GM18511 (cell line): ENCODE measurements at regions not wholly inside any gene's neighbourhood (a gene's known extent, or its start where the extent isn't known, plus 50 kb on each side); places are given as distances from the start of the nearest gene placed in this dataset.
A peak's percentile ranks its signal among the peaks of the same experiment; 100 is the strongest.
"Not testable (repeated sequence)": the region's sequence is repeated elsewhere in the genome, so short reads cannot be mapped to it uniquely, and the experiment has no call there.

Experiments
- ATAC-seq: cut with Tn5 transposase; IDR thresholded peaks from one replicate; pipeline ENCODE4 v1.9.1; 2021; ENCODE audit warnings: mild to moderate bottlenecking, moderate library complexity; ENCODE audit not compliant: unreplicated experiment

- no peak for ATAC-seq
These were observed 239.7 kb downstream of the FGF9 start for GRCh38 chr13:21910546-21910945.

DNA sequence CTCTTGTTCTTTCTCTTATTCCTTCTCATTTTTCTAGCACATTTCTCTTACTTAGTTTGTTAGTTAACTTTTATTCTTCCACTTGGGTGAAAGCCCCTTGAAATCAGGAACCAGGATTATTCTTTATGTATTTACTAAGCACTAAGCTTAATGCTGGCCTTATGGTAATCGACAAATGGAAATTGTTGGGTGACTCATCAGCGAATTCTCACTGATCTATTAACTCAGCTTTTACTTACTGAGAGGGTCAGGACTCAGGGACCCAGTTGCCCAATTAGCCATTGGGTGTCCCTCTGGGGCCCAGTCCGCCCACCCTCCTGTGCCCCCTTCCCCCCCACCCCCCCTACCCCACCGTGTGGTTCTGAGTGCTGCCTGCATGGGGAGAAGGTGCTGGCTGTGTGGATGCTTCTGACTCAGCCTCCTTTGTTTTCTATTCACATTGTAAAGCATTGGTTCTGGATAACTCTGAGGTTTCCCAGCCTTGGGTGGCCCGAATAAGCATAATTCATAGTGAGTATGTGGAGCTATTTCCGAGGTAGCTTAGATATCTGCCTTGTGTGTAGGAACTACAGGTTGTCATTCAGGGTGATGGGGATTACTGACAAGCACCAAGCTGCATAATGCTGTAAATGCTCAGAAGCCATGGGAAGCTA, 240.9 kb downstream of the FGF9 start:
- no peak for ATAC-seq

DNA sequence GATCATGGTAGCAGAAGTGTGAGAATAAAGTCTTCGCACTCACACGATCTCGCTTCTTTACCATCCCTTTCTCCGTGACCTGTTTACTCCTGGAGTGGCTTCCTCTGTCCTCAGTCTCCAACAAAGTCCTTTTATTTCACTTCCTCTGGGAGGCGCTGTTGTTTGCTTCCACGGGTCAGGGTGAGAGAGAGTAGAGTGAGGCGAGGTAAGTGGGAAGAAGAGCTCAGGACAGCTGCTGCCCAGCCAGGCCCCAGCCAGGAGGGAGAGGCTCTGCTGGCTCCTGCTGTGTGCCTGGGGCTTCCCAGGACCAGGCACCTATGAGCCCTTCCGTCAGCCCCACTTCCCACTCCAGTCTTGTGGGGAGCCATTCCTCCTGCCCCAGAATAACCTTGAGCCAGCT, 242.1 kb downstream of the FGF9 start:
- no peak for ATAC-seq

DNA sequence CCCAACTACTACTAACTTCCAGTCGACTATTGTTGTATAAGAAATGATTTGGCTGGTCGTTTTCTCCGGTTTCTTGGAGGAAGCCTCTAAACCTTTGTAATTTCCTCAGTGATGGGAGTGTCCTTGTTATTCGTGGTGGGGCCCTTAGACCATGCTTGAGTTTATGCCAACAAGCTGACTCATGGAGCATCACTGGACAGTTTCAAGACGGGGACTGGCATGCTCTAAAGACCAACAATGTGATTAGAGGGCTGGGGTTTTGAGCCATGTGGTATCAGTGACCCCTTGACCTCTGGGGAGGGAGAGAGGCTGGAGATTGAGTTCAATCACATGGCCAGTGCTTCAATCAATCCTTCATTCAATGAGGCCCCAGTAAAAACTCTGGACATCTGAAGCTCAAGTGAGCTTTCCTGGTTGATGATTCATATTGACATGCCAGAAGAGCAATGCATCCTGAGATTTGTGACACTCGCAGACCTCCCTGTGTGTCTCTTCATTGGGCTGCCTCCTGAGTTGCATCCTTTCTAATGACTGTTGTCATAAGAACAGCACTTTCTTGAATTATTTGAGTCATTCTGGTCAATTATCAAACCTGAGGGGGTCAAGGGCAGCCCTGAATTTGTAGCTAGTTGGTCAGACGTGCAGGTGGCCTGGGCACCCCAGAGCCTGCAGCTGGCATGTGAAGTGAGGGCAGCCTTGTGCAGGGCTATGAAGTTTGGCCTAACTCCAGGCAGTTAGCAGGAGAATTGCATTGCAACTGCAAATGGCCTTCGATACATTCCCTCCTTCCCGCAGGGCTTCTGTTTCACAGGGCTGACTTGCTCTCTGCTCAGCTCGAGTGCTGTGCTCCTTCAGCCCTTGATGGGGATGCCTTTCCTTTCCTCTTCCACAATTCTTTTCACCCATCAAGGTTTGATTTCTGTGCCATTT, 246.5 kb downstream of the FGF9 start:
- no peak for ATAC-seq

GRCh38 chr13:21920802-21921201, 249.9 kb downstream of the FGF9 start:
- not testable (repeated sequence) for ATAC-seq

GRCh38 chr13:21924958-21925357, 254.1 kb downstream of the FGF9 start:
- no peak for ATAC-seq

GRCh38 chr13:21925720-21926119, 254.8 kb downstream of the FGF9 start:
- ATAC-seq: no peak

DNA sequence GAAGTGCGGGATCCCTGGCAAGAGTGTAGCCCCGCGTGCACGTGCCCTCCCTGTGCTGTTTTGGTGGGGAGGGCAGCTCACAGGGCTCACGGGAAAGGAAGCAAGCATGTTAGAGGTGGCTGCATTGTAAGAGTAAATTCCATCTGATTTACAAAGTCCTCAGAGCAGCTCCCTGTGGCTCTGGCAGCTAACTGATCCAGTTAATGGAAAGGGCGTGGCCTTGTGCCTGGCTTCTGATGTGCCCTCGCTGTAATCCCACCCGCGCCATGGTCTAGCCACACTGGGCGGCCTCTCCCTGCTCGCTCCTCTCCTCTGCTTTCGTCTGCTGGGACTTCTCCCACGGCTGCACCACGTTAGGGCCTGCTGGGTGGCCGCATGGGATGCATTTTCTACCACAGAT, 258.5 kb downstream of the FGF9 start:
- no peak for ATAC-seq

DNA sequence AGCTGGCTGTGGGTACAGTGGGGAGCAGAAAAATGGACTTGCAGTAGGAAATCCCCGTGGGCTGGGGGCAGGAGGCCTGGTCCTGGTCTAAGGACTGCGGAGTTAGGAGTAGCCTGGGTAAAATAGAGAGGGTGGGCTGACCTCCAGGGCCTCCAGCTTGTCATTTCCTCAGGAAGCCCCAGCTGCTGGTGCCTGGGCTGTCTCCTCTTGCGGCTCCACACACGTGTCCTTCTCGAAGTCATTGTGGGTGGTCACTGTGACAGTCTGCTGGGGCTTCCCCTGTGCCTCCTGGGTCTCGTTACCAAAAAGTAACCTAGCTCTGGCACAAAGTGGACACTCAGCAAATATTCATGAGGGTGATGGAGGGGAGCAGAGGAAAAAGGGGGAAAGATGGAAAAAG, 259.7 kb downstream of the FGF9 start:
- no peak for ATAC-seq

GRCh38 chr13:21932578-21932977, 261.7 kb downstream of the FGF9 start:
- no peak for ATAC-seq

DNA sequence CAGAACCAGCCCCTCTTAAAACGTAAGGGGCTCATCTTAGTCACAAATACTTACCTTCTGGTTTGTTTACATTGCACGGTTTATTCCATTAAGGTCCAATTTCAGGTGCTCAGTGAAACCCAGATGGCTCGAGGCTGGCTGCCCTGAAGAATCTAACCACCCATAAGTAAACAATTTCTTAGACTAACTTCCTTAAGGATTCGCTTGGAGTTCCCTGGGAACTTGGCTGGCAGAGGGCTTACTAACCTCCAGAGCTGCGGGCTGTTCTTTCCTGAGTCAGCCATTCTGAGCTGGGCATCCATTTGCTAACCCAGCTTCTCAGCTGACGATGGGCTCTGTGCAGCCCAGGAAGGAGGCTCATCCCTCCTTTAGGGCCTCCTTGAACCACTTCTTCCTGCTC, 262.1 kb downstream of the FGF9 start:
- ATAC-seq: no peak

GRCh38 chr13:21934284-21934683, 263.4 kb downstream of the FGF9 start:
- no peak for ATAC-seq

DNA sequence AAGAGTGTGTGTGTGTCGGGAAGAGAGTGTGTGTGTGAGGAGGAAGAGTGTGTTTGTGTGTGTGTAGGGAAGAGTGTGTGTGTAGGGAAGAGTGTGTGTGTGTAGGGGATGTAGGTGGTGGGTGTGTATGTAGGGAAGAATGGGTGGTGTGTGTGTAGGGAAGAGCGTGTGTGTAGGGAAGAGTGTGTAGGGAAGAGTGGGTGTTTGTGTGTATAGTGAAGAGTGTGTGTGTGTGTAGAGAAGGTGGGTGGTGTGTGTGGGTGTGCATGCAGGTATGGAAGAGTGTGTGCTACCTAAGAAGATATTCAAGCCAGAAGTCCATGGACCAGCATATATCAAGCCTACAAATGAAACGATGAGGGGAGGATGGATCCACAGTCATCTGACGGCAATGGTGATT, 265.8 kb downstream of the FGF9 start:
- no peak for ATAC-seq

GRCh38 chr13:21938168-21938567, 267.3 kb downstream of the FGF9 start:
- no peak for ATAC-seq

DNA sequence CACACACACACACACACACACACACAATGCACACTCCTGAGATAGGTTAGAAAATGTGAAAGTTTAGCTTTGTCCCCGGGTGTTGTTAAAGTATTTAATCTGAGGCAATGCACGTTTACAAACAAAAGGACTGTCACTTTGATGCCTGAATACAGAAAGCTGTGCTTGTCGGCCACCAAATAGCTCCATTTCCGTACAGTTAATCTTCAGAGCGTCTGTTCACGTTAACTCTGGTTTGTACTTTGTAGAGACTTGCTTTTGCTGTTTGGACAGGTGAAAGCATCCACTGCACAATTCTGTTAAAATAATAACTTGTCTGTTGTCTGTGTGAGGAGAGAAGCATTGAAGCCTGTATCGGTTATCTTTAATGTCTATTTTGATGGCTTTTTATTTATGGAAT, 267.8 kb downstream of the FGF9 start:
- no peak for ATAC-seq

DNA sequence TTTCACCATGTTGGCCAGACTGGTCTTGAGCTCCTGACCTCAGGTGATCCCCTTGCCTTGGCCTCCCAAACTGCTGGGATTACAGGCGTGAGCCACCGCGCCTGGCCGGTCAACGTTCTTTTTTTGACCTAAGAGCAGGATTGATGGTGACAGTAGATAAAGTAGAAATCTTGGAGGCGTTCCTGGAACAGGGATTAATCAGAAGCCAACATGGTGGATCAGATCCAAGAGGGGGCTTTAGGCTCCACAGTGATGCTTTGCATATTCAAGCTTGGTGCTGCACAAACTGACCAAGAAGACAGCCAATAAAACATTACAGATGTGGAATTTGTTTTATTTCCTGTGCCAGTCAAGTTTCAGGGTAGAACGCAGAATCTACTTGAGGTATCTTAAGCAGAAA, 271.2 kb downstream of the FGF9 start:
- no peak for ATAC-seq

GRCh38 chr13:21944610-21945009, 273.7 kb downstream of the FGF9 start:
- ATAC-seq: no peak

GRCh38 chr13:21945195-21945594, 274.3 kb downstream of the FGF9 start:
- no peak for ATAC-seq

DNA sequence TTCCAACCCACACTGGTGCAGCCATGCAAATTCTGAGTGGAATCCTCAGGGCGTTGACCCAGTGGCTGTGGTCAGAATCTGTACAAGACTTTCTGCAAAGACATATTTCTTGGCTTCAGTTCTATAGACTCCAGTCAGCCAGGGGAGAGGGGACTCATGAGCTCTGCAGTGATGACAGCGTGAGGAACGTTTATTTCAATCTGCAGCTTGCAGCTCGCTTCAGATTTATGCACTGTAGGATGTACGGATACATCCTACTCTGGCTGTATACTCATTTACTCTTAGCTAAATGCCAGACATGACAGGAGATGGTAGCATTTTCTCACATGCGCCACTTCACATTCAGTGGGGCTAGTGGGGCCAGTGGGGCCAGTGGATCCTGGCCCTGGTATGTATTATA, 276.1 kb downstream of the FGF9 start:
- ATAC-seq: no peak

DNA sequence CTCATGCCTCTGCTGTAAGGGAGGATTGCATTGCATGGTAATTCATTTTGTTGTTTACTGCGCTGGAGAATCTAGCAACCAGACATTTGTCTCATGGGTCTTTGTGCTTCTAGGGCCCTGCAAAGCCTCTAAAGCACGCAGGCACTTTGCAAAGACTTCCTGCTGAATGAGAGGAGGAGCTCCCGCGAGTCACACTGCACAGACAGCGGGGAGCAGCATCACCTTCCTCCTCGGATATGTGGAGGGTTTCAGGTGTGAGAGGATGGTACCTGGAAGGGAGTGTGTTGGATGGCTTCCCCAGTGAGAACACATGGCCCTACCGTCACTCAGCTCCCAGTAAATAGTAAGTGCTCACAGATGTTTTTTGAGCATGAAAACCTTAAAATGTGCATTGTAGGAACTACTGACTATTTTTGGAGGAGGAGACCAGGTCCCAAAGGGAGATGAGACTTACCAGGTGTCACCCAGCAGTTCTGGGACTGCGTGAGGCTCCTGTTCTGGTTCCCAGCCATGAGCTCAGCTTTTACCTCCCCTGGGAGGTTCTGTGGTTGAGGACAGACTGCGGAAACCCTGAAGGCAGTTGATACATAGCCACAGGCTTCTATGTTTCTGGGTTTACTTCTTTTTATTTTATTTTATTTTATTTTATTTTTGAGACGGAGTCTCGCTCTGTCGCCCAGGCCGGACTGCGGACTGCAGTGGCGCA, 278.0 kb downstream of the FGF9 start:
- peak; percentile 82 for ATAC-seq

DNA sequence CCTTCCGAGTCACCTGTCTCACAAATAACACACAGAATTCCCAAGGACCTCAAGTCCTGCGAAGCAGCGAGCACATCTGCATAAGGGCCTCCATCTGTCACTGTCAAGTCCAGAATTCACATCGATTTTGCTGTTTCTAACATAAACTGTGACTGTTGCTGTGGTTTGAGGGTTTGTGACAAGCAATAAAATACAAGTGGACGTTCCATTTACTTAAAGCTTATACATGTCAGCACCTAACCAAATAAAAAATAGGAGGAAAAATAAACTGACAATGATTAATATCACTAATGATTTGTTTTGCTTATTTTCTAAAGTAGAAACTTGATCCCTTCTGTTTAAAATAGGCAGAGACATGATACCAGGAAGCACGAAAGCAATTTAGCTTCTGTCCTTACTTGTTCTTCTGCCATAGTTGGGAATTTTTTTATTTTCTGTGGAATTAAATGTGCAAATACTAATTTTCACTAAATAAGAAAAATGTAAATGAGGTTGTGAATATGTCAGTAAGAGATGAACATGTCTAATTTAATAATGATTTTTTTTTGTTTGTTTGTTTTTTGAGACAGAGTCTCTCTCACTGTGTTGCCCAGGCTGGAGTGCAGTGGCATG, 279.1 kb downstream of the FGF9 start:
- ATAC-seq: no peak
